ENCODE measurements at regions not wholly inside any gene's neighbourhood (a gene's known extent, or its start where the extent isn't known, plus 50 kb on each side); places are given as distances from the start of the nearest gene placed in this dataset.

- no peaks in the 10 kb centered on the region for H3K9me3 ChIP-seq (ENCODE audit: insufficient read depth, low read depth, low read length)
- H2AFZ ChIP-seq (ENCODE audit: low read length), result no peak overlapping the region
- H3K4me1 ChIP-seq (ENCODE audit: insufficient read depth, low read length, poor library complexity, severe bottlenecking), result peaks cover 21% of the 10 kb centered on the region
- H3K9ac ChIP-seq (ENCODE audit: low read depth, low read length, poor library complexity, severe bottlenecking), result no peak overlapping the region
- no peak overlapping the region for H3K4me3 ChIP-seq (ENCODE audit: low read length, poor library complexity, severe bottlenecking)
- TF ChIP-seq EZH2phosphoT487 (IDR thresholded peaks at IDR 0.05; ENCODE audit: borderline replicate concordance) (no peak), CTCF (conservative IDR thresholded peaks at IDR 0.05; ENCODE audit: low read length) (no peak)
- H4K20me1 ChIP-seq (ENCODE audit: insufficient read depth, low read length, poor library complexity, severe bottlenecking), result no peaks in the 10 kb centered on the region
- H3K9me2 ChIP-seq (replicated peaks; ENCODE audit: low read depth, low read length), result no peaks in the 10 kb centered on the region
- H3K79me2 ChIP-seq (ENCODE audit: insufficient read depth, low read length), result no peaks in the 10 kb centered on the region
- no peaks in the 10 kb centered on the region for H3F3A ChIP-seq (ENCODE audit: low read depth)
- no peaks in the 10 kb centered on the region for H3K36me3 ChIP-seq (ENCODE audit: insufficient read depth, low read length)
- no peaks in the 10 kb centered on the region for H3K27me3 ChIP-seq (ENCODE audit: insufficient read depth, low read length, poor library complexity, severe bottlenecking)
- no peak overlapping the region for H3K4me2 ChIP-seq (ENCODE audit: low read depth, low read length, poor library complexity, severe bottlenecking)
These were observed 67.4 kb downstream of the ARRDC3 start for GRCh38 chr5:91315701-91316100.

- H3K27me3 ChIP-seq (ENCODE audit: insufficient read depth, low read length, poor library complexity, severe bottlenecking), result no peaks in the 10 kb centered on the region
- H3K4me3 ChIP-seq (ENCODE audit: low read length, poor library complexity, severe bottlenecking), result peak overlapping the region; percentile 58
- no peak overlapping the region for H2AFZ ChIP-seq (ENCODE audit: low read length)
- H3F3A ChIP-seq (ENCODE audit: low read depth), result no peaks in the 10 kb centered on the region
- no peaks in the 10 kb centered on the region for H3K36me3 ChIP-seq (ENCODE audit: insufficient read depth, low read length)
- H4K20me1 ChIP-seq (ENCODE audit: insufficient read depth, low read length, poor library complexity, severe bottlenecking), result no peaks in the 10 kb centered on the region
- H3K9ac ChIP-seq (ENCODE audit: low read depth, low read length, poor library complexity, severe bottlenecking), result peak overlapping the region; percentile 24
- peaks cover 21% of the 10 kb centered on the region for H3K4me1 ChIP-seq (ENCODE audit: insufficient read depth, low read length, poor library complexity, severe bottlenecking)
- peak overlapping the region; percentile 71 for H3K4me2 ChIP-seq (ENCODE audit: low read depth, low read length, poor library complexity, severe bottlenecking)
- no peaks in the 10 kb centered on the region for H3K9me3 ChIP-seq (ENCODE audit: insufficient read depth, low read depth, low read length)
- TF ChIP-seq CTCF (conservative IDR thresholded peaks at IDR 0.05; ENCODE audit: low read length) (no peak), EZH2phosphoT487 (IDR thresholded peaks at IDR 0.05; ENCODE audit: borderline replicate concordance) (no peak)
- no peaks in the 10 kb centered on the region for H3K79me2 ChIP-seq (ENCODE audit: insufficient read depth, low read length)
- H3K9me2 ChIP-seq (replicated peaks; ENCODE audit: low read depth, low read length), result no peaks in the 10 kb centered on the region
These were observed 69.1 kb downstream of the ARRDC3 start for GRCh38 chr5:91313757-91314673.

GRCh38 chr5:91312698-91313097 lies 70.4 kb downstream of the ARRDC3 start:
- peak overlapping the region; percentile 27 for H3K4me2 ChIP-seq (ENCODE audit: low read depth, low read length, poor library complexity, severe bottlenecking)
- H2AFZ ChIP-seq (ENCODE audit: low read length), result no peak overlapping the region
- H4K20me1 ChIP-seq (ENCODE audit: insufficient read depth, low read length, poor library complexity, severe bottlenecking), result no peaks in the 10 kb centered on the region
- no peak for TF ChIP-seq EZH2phosphoT487 (IDR thresholded peaks at IDR 0.05; ENCODE audit: borderline replicate concordance)
- no peak for TF ChIP-seq CTCF (conservative IDR thresholded peaks at IDR 0.05; ENCODE audit: low read length)
- no peak overlapping the region for H3K9ac ChIP-seq (ENCODE audit: low read depth, low read length, poor library complexity, severe bottlenecking)
- no peaks in the 10 kb centered on the region for H3K36me3 ChIP-seq (ENCODE audit: insufficient read depth, low read length)
- no peak overlapping the region for H3K4me3 ChIP-seq (ENCODE audit: low read length, poor library complexity, severe bottlenecking)
- H3K4me1 ChIP-seq (ENCODE audit: insufficient read depth, low read length, poor library complexity, severe bottlenecking), result peaks cover 21% of the 10 kb centered on the region
- no peaks in the 10 kb centered on the region for H3K9me3 ChIP-seq (ENCODE audit: insufficient read depth, low read depth, low read length)
- no peaks in the 10 kb centered on the region for H3K9me2 ChIP-seq (replicated peaks; ENCODE audit: low read depth, low read length)
- H3K79me2 ChIP-seq (ENCODE audit: insufficient read depth, low read length), result no peaks in the 10 kb centered on the region
- no peaks in the 10 kb centered on the region for H3K27me3 ChIP-seq (ENCODE audit: insufficient read depth, low read length, poor library complexity, severe bottlenecking)
- no peaks in the 10 kb centered on the region for H3F3A ChIP-seq (ENCODE audit: low read depth)
